ENCODE measurements at regions not wholly inside any gene's neighbourhood (a gene's known extent, or its start where the extent isn't known, plus 50 kb on each side); places are given as distances from the start of the nearest gene placed in this dataset.

- no peak for TF ChIP-seq CTCF (IDR thresholded peaks at IDR 0.05; ENCODE audit: insufficient read depth, low read depth, low read length)
- no peak for TF ChIP-seq EZH2 (IDR thresholded peaks at IDR 0.05; ENCODE audit: insufficient read depth, low read length)
Measured at GRCh38 chr11:76280882-76281557, 74.7 kb upstream of the WNT11 start.
